Mesendoderm (in vitro differentiated cells): ENCODE measurements at regions not wholly inside any gene's neighbourhood (a gene's known extent, or its start where the extent isn't known, plus 50 kb on each side); places are given as distances from the start of the nearest gene placed in this dataset.

ENCODE experiments used
- DNase-seq: peaks from one replicate; pipeline ENCODE4 v3.0.0; 2013
- H2AK5ac ChIP-seq: 2 replicates; pipeline ENCODE4 v1.6.1; 2013; ENCODE audit warnings: low read length, inconsistent platforms
- H2BK120ac ChIP-seq: 2 replicates; pipeline ENCODE4 v1.6.1; 2013; ENCODE audit warnings: low read depth, mild to moderate bottlenecking, low read length, moderate library complexity, mixed read lengths
- H2BK15ac ChIP-seq: replicated peaks from 2 replicates; pipeline ENCODE4 v1.6.1; 2013; ENCODE audit warnings: low read depth, mild to moderate bottlenecking, moderate library complexity
- H2BK5ac ChIP-seq: 2 replicates; pipeline ENCODE4 v1.6.1; 2013; ENCODE audit warnings: low read length, inconsistent platforms
- H3K18ac ChIP-seq: 2 replicates; pipeline ENCODE4 v1.6.1; 2013; ENCODE audit warnings: mild to moderate bottlenecking, low read length, mixed read lengths
- H3K23ac ChIP-seq: one replicate; pipeline ENCODE4 v1.6.1; 2013; ENCODE audit warnings: low read length
- H3K27ac ChIP-seq: 2 replicates; pipeline ENCODE4 v1.5.1; 2013; ENCODE audit warnings: low read depth, mild to moderate bottlenecking, inconsistent platforms, low read length, moderate library complexity
- H3K27me3 ChIP-seq: 2 replicates; pipeline ENCODE4 v1.6.1; 2013; ENCODE audit warnings: low read length, control low read depth, mild to moderate bottlenecking, inconsistent platforms; ENCODE audit not compliant: insufficient read depth, poor library complexity
- H3K36me3 ChIP-seq: 2 replicates; pipeline ENCODE4 v1.6.1; 2013; ENCODE audit warnings: low read length, inconsistent platforms; ENCODE audit not compliant: control insufficient read depth, insufficient read depth
- H3K4ac ChIP-seq: one replicate; pipeline ENCODE4 v1.6.1; 2013; ENCODE audit warnings: low read depth, mild to moderate bottlenecking, low read length, moderate library complexity
- H3K4me1 ChIP-seq: 2 replicates; pipeline ENCODE4 v1.6.1; 2013; ENCODE audit warnings: low read depth, low read length, inconsistent platforms; ENCODE audit not compliant: control insufficient read depth
- H3K4me2 ChIP-seq: 2 replicates; pipeline ENCODE4 v1.6.1; 2013; ENCODE audit warnings: low read length
- H3K4me3 ChIP-seq: 2 replicates; pipeline ENCODE4 v1.5.1; 2013; ENCODE audit warnings: mild to moderate bottlenecking, low read length
- H3K56ac ChIP-seq: one replicate; pipeline ENCODE4 v1.6.1; 2013; ENCODE audit warnings: low read length
- H3K79me1 ChIP-seq: 2 replicates; pipeline ENCODE4 v1.6.1; 2013; ENCODE audit warnings: low read length, inconsistent platforms
- H3K79me2 ChIP-seq: 2 replicates; pipeline ENCODE4 v1.6.1; 2013; ENCODE audit warnings: mild to moderate bottlenecking, low read length; ENCODE audit not compliant: control insufficient read depth, insufficient read depth
- H3K9ac ChIP-seq: 2 replicates; pipeline ENCODE4 v1.6.1; 2013; ENCODE audit warnings: low read length, inconsistent platforms
- H4K5ac ChIP-seq: one replicate; pipeline ENCODE4 v1.6.1; 2013; ENCODE audit warnings: low read length
- H4K8ac ChIP-seq: one replicate; pipeline ENCODE4 v1.6.1; 2013; ENCODE audit warnings: low read depth, mild to moderate bottlenecking, control low read depth, low read length, moderate library complexity
- WGBS: extraction: QIAGEN DNeasy Blood & Tissue Kit; methylation state at CpG from one replicate; pipeline ENCODE4 v1.1.7; 2013; ENCODE audit warnings: low lambda C conversion rate, missing lambda C conversion rate; ENCODE audit not compliant: insufficient coverage; ENCODE audit errors: extremely low coverage; 5-methylcytosine and 5-hydroxymethylcytosine counted together

GRCh38 chr2:142189501-142189900 lies 58.7 kb upstream of the LRP1B start:
- Histone ChIP-seq H3K4me3 (no peak overlapping the region), H2BK120ac (no peak overlapping the region), H3K27me3 (no peaks in the 10 kb centered on the region), H3K23ac (no peak overlapping the region), H2BK15ac (no peak overlapping the region), H3K9ac (no peak overlapping the region), H2BK5ac (no peak overlapping the region), H3K27ac (no peak overlapping the region), H3K4me1 (no peaks in the 10 kb centered on the region), H3K79me1 (no peaks in the 10 kb centered on the region), H3K4me2 (no peak overlapping the region), H3K36me3 (no peaks in the 10 kb centered on the region), H3K79me2 (no peaks in the 10 kb centered on the region), H3K4ac (no peak overlapping the region), H3K56ac (no peak overlapping the region), H3K18ac (no peak overlapping the region), H4K5ac (no peak overlapping the region), H2AK5ac (no peak overlapping the region), H4K8ac (no peak overlapping the region)
- no peak for DNase-seq
- WGBS: no CpG with 5 or more reads among the region's 1 CpG

- Histone ChIP-seq H3K27ac (no peak overlapping the region), H2BK120ac (no peak overlapping the region), H3K4me1 (no peaks in the 10 kb centered on the region), H3K18ac (no peak overlapping the region), H3K79me1 (no peaks in the 10 kb centered on the region), H2AK5ac (no peak overlapping the region), H3K79me2 (no peaks in the 10 kb centered on the region), H3K36me3 (no peaks in the 10 kb centered on the region), H4K8ac (no peak overlapping the region), H3K56ac (no peak overlapping the region), H3K9ac (no peak overlapping the region), H2BK5ac (no peak overlapping the region), H2BK15ac (no peak overlapping the region), H4K5ac (no peak overlapping the region), H3K4ac (no peak overlapping the region), H3K27me3 (no peaks in the 10 kb centered on the region), H3K23ac (no peak overlapping the region), H3K4me3 (no peak overlapping the region), H3K4me2 (no peak overlapping the region)
- WGBS: no CpG with 5 or more reads among the region's 1 CpG
- peak; percentile 7 for DNase-seq
Measured at GRCh38 chr2:142188562-142188961, 57.7 kb upstream of the LRP1B start.

- peak; percentile 87 for DNase-seq
Measured at GRCh38 chr2:142180820-142181533, 50.2 kb upstream of the LRP1B start.

More at GRCh38 chr2:142180820-142181533, 50.2 kb upstream of the LRP1B start:
- H3K36me3 ChIP-seq: no peaks in the 10 kb centered on the region
- H3K9ac ChIP-seq: no peak overlapping the region
- H3K4me1 ChIP-seq: no peaks in the 10 kb centered on the region
- no peak overlapping the region for H2BK120ac ChIP-seq
- H2BK5ac ChIP-seq: no peak overlapping the region
- H3K18ac ChIP-seq: no peak overlapping the region
- no peaks in the 10 kb centered on the region for H3K27me3 ChIP-seq
- H3K4ac ChIP-seq: no peak overlapping the region
- no peak overlapping the region for H4K5ac ChIP-seq
- H3K56ac ChIP-seq: peak overlapping the region; percentile 42
- H3K79me2 ChIP-seq: no peaks in the 10 kb centered on the region
- no peak overlapping the region for H3K27ac ChIP-seq
- no peak overlapping the region for H3K4me2 ChIP-seq
- H3K79me1 ChIP-seq: no peaks in the 10 kb centered on the region
- WGBS: no CpG with 5 or more reads among the region's 22 CpGs
- H2AK5ac ChIP-seq: no peak overlapping the region
- no peak overlapping the region for H4K8ac ChIP-seq
- no peak overlapping the region for H3K4me3 ChIP-seq
- no peak overlapping the region for H3K23ac ChIP-seq
- no peak overlapping the region for H2BK15ac ChIP-seq
